A549 (cell line): ENCODE measurements at regions not wholly inside any gene's neighbourhood (a gene's known extent, or its start where the extent isn't known, plus 50 kb on each side); places are given as distances from the start of the nearest gene placed in this dataset.

Source experiments
- CHD2 ChIP-seq: fragments of 150-350 bp; IDR thresholded peaks from 2 replicates; pipeline ENCODE4 v1.6.1; 2014; ENCODE audit warnings: low read length; ENCODE audit not compliant: partially characterized antibody
- CTCF ChIP-seq: fragments of >200 bp; sonication (Bioruptor Twin); formaldehyde crosslinking; IDR thresholded peaks from 3 replicates; pipeline ENCODE4 v1.5.1; 2016
- E2F6 ChIP-seq: IDR thresholded peaks from 2 replicates; pipeline ENCODE4 v1.6.1; 2012; ENCODE audit warnings: low read depth, borderline replicate concordance
- ESRRA ChIP-seq: fragments of 150-350 bp; IDR thresholded peaks from 2 replicates; pipeline ENCODE4 v1.6.1; 2014; ENCODE audit warnings: mild to moderate bottlenecking, low read length, borderline replicate concordance
- FOXS1 ChIP-seq: fragments of 250-450 bp; sonication (Bioruptor Pico); IDR thresholded peaks from 2 replicates; pipeline ENCODE4 v1.5.0; 2020; ENCODE audit warnings: mild to moderate bottlenecking, moderate library complexity
- JUN ChIP-seq, 2 experiments: fragments of >200 bp; sonication (Bioruptor Twin); formaldehyde crosslinking; IDR thresholded peaks; 2 replicates in 1 of 2; 3 replicates in 1 of 2; pipeline ENCODE4 v1.6.1; 2016 to 2017
- MAFK ChIP-seq: fragments of 450-650 bp; IDR thresholded peaks from 2 replicates; pipeline ENCODE4 v1.6.1; 2014; ENCODE audit not compliant: partially characterized antibody
- MYC ChIP-seq: IDR thresholded peaks from 2 replicates; pipeline ENCODE4 v1.6.1; 2012; ENCODE audit warnings: mild to moderate bottlenecking, inconsistent platforms, low read length, improper control_type of control experiment, borderline replicate concordance
- NFE2L2 ChIP-seq: fragments of 150-350 bp; conservative IDR thresholded peaks from 2 replicates; pipeline ENCODE4 v1.6.1; 2014; ENCODE audit warnings: low read length
- PHF8 ChIP-seq: fragments of 200-600 bp; sonication (generic); IDR thresholded peaks from 2 replicates; pipeline ENCODE4 v1.6.1; 2016; ENCODE audit warnings: low read depth, mild to moderate bottlenecking, antibody characterized with exemption, moderate library complexity, borderline replicate concordance
- POLR2A ChIP-seq: IDR thresholded peaks from 2 replicates; pipeline ENCODE4 v1.6.1; 2012; ENCODE audit warnings: mild to moderate bottlenecking, low read length
- RAD21 ChIP-seq, 2 experiments: fragments of >200 bp in 1 of 2; sonication (Bioruptor Twin) in 1 of 2; formaldehyde crosslinking in 1 of 2; IDR thresholded peaks in 1 of 2; conservative IDR thresholded peaks in 1 of 2; 2 replicates in 1 of 2; 3 replicates in 1 of 2; pipeline ENCODE4 v1.6.1; 2012 to 2018; ENCODE audit warnings: inconsistent platforms in 1 of 2

- TF ChIP-seq NFE2L2 = no peak
- no peak for TF ChIP-seq POLR2A
- no peak for TF ChIP-seq CTCF
- no peak for TF ChIP-seq FOXS1 (CRISPR knock-in tag)
- TF ChIP-seq ESRRA = no peak
- TF ChIP-seq MYC = no peak
- no peak for TF ChIP-seq PHF8
- TF ChIP-seq MAFK = no peak
- TF ChIP-seq JUN (IDR thresholded peaks at IDR 0.05) = no peak
- no peak for TF ChIP-seq RAD21 (conservative IDR thresholded peaks at IDR 0.05 in 1 of 2, IDR thresholded peaks at IDR 0.05 in 1 of 2)
- TF ChIP-seq E2F6 = no peak
- no peak for TF ChIP-seq CHD2
Observed at GRCh38 chr3:30549600-30549999, 56.8 kb upstream of the TGFBR2 start.
